ENCODE measurements at regions not wholly inside any gene's neighbourhood (a gene's known extent, or its start where the extent isn't known, plus 50 kb on each side); places are given as distances from the start of the nearest gene placed in this dataset.

GRCh38 chr2:133739039-133739438 lies 170.8 kb upstream of the NCKAP5 start:
- intact Hi-C loops (cut with micrococcal nuclease), result no loop called here
- no peaks in the 10 kb centered on the region for H3K27me3 Mint-ChIP-seq
- H3K4me3 Mint-ChIP-seq, result no peak overlapping the region
- TF ChIP-seq CTCF (IDR thresholded peaks at IDR 0.05), result no peak
- no peaks in the 10 kb centered on the region for H3K9me3 Mint-ChIP-seq
- DNase-seq, result no peak
- ChIA-PET CTCF (no interaction called here), POLR2A (no interaction called here)
- no peak for ATAC-seq (ENCODE audit: low read depth)
- no peaks in the 10 kb centered on the region for H3K36me3 Mint-ChIP-seq (ENCODE audit: low read depth)
- no peak overlapping the region for H3K27ac Mint-ChIP-seq
- no peaks in the 10 kb centered on the region for H3K4me1 Mint-ChIP-seq

GRCh38 chr2:133740500-133740899 lies 172.2 kb upstream of the NCKAP5 start:
- DNase-seq, result no peak
- no peak overlapping the region for H3K27ac Mint-ChIP-seq
- CTCF ChIA-PET, result no interaction called here

GRCh38 chr2:133748007-133748700 lies 179.9 kb upstream of the NCKAP5 start:
- ChIA-PET POLR2A (no interaction called here), CTCF (no interaction called here)
- H3K27me3 Mint-ChIP-seq, result peaks cover 4% of the 10 kb centered on the region
- H3K36me3 Mint-ChIP-seq (ENCODE audit: low read depth), result no peaks in the 10 kb centered on the region
- DNase-seq (no peak), ATAC-seq (ENCODE audit: low read depth) (no peak)
- H3K4me1 Mint-ChIP-seq, result no peaks in the 10 kb centered on the region
- H3K27ac Mint-ChIP-seq, result no peak overlapping the region
- no peaks in the 10 kb centered on the region for H3K9me3 Mint-ChIP-seq
- intact Hi-C loops (cut with micrococcal nuclease), result no loop called here
- no peak overlapping the region for H3K4me3 Mint-ChIP-seq
- TF ChIP-seq CTCF (IDR thresholded peaks at IDR 0.05), result no peak

More at GRCh38 chr2:133740500-133740899, 172.2 kb upstream of the NCKAP5 start:
- POLR2A ChIA-PET, result no interaction called here
- Mint-ChIP-seq H3K9me3 (no peaks in the 10 kb centered on the region), H3K36me3 (ENCODE audit: low read depth) (no peaks in the 10 kb centered on the region), H3K4me1 (no peaks in the 10 kb centered on the region), H3K4me3 (no peak overlapping the region), H3K27me3 (no peaks in the 10 kb centered on the region)
- intact Hi-C loops (cut with micrococcal nuclease), result no loop called here
- no peak for ATAC-seq (ENCODE audit: low read depth)
- no peak for TF ChIP-seq CTCF (IDR thresholded peaks at IDR 0.05)

- ATAC-seq (ENCODE audit: low read depth) (no peak), DNase-seq (no peak)
- Mint-ChIP-seq H3K9me3 (no peaks in the 10 kb centered on the region), H3K4me1 (no peaks in the 10 kb centered on the region), H3K36me3 (ENCODE audit: low read depth) (no peaks in the 10 kb centered on the region), H3K27ac (no peak overlapping the region), H3K4me3 (no peak overlapping the region), H3K27me3 (peaks cover 8% of the 10 kb centered on the region)
- CTCF ChIA-PET, result no interaction called here
- intact Hi-C loops (cut with micrococcal nuclease), result no loop called here
- POLR2A ChIA-PET, result no interaction called here
- no peak for TF ChIP-seq CTCF (IDR thresholded peaks at IDR 0.05)
Observed at GRCh38 chr2:133753665-133754064, 185.4 kb upstream of the NCKAP5 start.

GRCh38 chr2:133755480-133756300 lies 187.4 kb upstream of the NCKAP5 start:
- POLR2A ChIA-PET, result no interaction called here
- no peak for DNase-seq
- CTCF ChIA-PET, result no interaction called here
- Mint-ChIP-seq H3K4me3 (no peak overlapping the region), H3K27me3 (peaks cover 7% of the 10 kb centered on the region), H3K27ac (no peak overlapping the region), H3K9me3 (no peaks in the 10 kb centered on the region), H3K36me3 (ENCODE audit: low read depth) (no peaks in the 10 kb centered on the region), H3K4me1 (no peaks in the 10 kb centered on the region)
- intact Hi-C loops (cut with micrococcal nuclease), result no loop called here
- ATAC-seq (ENCODE audit: low read depth), result no peak
- TF ChIP-seq CTCF (IDR thresholded peaks at IDR 0.05), result no peak

Data from activated B cell treated with CpG ODN at 0.5 μM for 24 hours (primary cell).